NCI-H774 (cell line): ENCODE measurements at regions not wholly inside any gene's neighbourhood (a gene's known extent, or its start where the extent isn't known, plus 50 kb on each side); places are given as distances from the start of the nearest gene placed in this dataset.
"Not testable (repeated sequence)": the region's sequence is repeated elsewhere in the genome, so short reads cannot be mapped to it uniquely, and the experiment has no call there.

ENCODE experiments used
- DNase-seq: peaks from one replicate; lab custom pipeline; 2025; lab: John Stamatoyannopoulos, UW

DNA sequence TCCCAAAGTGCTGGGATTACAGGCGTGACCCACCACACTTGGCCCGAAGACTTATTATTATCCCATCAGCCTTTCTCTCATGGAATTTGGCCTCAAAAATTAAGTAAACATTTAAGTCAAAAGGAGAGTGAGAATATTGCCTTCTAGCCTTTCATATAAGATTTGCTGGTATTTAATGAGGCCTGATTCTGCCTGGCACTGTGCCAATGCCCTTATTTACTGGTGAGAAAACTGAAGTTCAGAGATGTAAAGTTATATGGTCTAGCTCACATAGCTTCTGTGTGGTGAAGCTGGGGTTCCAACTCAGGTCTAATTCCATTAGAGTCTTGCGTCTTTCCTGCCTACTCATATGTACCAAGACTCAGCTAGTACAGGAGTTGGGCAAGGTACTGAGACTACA lies 260.2 kb downstream of the SDHAF3 start:
- no peak for DNase-seq

DNA sequence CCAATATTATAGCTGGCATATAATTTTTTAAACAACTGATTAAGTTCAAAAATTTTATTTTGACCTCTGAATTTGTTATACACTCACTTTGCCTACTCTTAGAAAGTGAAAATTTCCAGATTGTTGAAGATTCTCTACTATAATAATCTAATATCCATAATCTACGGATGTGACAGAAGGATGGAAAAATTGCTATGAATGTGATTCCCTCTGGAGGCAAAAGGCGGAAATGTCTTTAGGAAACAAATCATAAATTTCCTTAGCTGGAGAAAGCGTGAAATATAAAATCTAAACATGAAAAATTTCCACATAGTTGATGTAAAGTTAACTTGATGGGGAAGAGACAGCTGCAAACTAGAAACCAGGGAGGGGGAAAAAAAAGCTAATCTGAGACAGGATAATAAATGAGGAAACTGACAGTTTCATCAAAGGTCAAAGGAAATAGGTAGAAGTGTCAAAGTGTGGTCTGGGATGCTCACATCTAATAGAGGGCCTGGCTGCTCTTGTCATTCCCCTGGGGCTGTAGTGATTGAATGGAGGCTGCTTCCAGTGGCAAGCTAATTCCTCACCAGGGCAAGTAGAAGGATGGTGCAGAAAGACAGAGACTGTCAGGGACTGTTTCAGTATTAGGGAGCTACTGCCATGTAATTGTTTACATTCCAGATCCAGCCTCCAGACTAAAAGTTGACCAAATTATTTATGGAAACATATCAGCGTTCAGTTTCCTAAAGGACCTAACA lies 264.5 kb downstream of the SDHAF3 start:
- no peak for DNase-seq

DNA sequence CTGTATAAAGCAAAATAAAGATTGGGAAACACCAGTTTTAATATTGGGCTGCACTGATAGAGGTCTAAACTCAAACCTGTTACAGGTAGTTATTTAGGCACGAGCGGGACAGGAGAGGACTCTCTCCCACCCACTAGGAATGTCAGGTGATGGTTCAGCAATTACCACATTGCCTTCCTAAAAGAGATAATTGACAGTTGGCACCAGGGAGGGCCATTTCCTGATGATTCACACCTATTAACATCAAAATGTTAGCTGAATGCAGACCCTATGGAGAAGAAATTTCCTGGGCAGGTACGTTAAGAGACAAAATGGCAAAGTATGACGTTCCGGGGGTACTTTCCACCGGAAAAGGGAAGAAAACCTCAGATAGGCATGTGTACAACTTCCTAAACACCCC lies 272.6 kb downstream of the SDHAF3 start:
- no peak for DNase-seq

DNA sequence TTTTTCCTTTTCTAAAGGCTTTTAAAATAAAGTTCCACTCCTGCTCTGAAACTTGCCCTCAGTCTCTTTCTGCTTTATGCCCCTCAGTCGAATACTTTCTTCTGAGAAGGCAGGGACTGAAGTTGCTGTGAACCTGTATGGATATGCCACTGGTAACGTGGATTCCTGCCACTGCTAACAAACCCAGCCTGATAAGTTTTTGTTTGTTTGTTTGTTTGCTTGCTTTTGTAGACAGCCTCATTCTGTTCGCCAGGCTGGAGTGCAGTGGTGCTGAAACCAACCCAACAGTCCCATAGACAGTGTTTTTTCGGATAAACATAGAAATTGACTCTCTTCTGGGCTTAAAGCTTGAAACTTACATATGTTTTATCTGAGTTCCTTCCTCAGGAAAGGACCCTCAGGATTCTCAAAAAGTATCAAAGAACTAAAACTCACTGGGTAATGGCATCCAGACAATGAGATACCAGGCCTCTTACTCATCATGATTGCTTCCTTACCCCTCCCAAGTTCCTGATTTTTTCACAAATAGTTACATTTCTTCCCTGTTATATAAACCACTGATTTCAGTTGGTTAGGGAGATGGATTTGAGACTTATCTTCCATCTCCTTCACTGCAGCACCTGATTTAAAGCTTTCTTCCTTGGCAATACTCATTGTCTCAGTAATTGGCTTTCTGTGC lies 273.6 kb downstream of the SDHAF3 start:
- no peak for DNase-seq

DNA sequence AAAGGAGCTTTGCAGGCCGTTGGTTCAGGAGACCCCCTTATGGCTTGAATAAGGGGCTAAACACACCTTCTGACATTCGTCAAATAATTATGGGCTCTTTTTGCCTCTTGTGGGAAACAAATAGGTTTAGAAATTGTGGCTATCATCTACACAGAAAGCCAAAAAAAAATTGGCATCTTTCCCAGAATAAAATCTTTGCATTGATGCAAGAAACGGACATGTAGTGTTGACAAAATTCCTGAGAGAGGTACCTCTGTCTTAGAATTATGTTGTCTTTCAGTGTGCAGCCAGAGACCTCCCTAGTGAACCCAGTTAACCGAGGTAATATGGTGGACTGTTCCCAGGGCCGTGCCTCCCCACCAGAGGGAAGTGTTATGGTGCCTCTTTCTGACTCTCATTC lies 283.9 kb downstream of the SDHAF3 start:
- DNase-seq: no peak

DNA sequence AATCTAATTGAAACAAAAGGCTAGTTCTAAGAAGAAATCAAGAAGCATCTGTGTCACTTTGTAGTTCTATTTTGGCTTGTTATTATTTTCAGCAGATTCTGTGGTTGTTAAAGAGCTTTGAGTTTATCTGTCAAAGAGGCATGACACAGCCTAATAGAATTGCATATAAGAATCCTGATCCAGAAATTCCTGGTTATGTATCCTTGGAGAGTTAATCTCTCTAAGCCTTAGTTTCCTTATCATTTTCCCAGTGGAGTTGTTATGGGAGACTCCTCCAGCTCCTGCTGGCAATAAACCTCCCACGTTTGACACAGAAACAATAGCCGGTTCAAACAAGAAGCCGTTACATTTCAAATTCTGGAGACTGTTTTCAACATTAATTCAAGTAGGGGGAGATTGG lies 288.3 kb downstream of the SDHAF3 start:
- DNase-seq: no peak

DNA sequence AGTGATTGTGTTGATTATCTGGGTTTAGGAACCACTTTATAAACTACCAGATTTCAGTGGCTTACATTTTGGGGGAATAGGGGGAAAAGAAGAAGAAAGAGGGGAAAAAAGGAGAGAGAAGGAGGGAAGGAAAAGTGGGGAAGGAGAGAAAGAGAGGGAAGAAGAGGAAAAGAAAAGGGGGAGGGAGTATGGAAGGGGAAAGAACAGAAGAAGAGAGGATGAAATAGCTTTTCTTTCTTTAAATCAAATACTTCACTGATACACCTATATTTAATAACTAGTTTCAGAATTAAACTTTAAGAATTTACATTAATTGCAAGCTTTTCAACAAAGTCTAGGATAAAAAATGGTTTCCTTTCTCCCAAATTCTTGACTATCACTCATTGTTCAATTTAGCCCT lies 289.6 kb downstream of the SDHAF3 start:
- no peak for DNase-seq

DNA sequence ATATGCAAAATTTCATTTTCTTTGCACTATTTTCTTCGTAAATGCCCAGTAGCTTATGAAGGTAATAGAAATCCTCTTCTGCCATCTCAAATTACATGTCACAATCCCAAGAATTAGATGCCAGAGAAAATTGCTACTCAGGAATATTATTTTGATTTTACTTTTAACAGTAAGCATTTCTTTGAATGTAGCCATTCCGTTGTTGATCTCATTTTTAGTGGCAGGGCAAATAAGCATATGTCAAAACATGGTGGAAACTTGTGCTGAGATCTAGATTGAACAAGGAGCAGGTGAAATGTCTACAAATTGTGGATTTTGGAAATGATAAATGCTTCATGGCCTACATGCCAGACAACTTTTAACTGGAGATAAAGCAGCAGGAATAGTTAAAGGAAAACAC lies 291.8 kb downstream of the SDHAF3 start:
- no peak for DNase-seq

DNA sequence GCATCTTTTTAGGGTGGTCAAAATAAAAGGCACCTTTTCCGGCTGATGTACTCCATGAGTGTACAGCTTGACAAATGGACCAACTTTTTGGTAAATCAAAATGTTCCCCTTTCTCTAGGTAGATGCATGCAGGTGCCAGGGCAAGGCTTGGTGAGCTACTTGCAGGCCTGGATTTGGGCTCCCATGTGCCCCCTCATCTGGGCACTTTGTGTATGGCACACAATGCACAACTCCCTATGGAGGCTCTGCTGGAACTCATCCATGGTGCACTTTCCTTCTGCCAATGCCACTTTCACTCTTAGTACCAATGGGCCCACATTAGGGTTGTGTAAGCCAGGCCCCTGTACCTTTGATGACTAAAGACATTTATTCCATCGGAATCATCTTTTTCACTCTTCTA lies 300.8 kb downstream of the SDHAF3 start:
- DNase-seq: no peak

DNA sequence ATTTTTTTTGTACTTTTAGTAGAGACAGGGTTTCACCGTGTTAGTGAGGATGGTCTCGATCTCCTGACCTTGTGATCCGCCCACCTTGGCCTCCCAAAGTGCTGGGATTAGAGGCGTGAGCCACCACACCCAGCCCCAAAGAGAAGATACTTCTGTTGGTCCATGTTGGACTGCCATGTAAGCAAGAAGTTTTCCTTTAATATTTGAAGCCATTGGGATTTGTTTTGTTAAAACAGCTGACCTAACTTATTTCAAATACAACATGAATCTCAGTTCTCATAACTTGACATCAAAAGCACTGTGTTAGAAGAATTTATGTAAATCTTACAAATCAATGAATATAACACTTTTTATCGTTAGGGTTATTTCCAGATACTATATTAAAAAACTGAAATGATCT lies 302.4 kb downstream of the SDHAF3 start:
- DNase-seq: no peak

DNA sequence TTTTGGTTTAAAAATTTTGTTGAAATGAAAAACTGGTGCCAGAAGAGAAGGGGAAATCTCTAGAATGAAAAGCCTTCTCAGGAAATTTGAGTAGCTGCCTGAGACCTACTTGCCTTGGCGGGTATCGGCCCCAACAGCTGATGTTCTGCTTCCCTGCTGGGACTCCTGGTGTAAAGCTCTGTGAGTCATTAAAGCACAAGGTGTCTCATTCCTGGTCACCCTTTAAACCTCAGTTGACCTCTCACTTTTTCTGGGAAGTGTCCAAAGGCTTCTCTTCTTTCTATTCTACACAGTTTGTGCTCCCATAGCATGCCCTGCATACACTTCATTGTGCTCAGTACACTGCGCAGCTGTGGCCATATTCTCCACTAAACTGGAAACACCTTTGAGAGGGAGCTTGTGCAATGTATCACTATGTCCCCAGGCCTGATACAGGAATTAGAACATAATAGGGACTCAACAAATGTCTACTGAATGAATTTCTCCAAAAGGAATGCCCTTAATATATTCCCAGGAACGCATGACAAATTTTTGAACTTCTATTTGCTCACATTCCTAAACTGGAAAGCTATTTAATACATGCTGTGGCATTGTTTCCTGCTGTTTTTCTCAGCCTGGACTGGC lies 303.9 kb downstream of the SDHAF3 start:
- DNase-seq: no peak

DNA sequence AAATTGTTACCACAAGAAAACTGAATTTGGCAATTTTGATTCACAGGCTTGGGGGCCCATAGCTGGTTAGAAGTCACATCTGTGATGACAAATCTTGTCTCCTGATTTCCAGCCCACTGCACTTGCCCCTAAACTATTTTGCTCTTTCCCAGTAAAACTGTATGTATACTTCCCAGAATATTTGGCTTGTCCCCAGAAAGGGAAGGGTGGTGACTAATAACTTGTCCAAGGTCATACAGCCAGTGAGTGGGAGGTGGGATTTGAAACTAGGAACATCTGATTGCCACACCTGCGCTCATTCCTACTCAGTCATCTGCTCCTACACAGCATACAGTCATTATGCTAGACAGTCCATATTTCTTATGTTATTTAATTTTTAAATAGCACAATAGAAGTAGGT lies 304.5 kb downstream of the SDHAF3 start:
- no peak for DNase-seq

DNA sequence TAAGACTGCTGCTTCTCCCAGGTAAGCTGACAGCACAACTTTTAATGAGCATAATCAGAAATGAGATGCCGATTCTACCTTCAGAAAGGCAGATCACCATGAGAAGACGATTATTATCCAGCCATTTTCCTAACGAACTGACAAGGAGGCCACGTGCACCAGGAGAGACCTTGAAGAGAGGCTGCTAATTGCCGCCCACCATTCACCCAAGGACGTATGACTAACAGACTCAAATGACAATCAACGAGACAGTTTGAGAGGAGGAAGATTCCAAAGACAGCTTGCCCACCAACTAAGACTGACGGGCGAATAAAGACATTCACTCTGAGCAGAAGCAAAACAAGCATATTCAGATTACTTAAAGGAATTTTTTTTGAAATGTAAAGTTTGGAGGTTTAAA lies 301.9 kb upstream of the TAC1 start:
- no peak for DNase-seq

DNA sequence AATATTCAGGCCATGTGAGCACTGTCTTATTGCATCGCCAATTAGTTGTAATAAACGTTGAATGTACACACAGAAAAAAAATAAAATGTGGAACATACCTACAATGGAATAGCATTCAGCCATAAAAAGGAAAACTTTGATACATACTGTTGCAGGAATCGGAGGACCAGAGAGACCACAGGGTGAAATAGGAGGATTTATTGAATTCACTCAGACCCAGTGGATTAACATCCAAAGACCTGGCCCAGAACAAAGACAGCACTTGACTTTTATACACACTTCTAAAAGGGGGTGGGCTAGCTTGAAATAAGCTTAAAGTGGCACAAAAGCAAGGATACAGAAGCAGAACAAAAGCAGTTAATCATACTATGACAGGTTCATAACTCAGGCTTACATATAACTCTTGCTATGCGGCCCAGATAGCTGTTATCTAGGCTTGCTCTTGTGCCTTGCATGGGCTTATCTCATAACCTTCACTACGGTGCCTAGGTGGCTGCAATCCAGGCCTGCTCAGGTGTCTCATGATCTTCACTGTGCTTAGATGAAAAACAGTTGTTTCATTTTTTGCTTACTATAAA lies 292.2 kb upstream of the TAC1 start:
- DNase-seq: no peak

DNA sequence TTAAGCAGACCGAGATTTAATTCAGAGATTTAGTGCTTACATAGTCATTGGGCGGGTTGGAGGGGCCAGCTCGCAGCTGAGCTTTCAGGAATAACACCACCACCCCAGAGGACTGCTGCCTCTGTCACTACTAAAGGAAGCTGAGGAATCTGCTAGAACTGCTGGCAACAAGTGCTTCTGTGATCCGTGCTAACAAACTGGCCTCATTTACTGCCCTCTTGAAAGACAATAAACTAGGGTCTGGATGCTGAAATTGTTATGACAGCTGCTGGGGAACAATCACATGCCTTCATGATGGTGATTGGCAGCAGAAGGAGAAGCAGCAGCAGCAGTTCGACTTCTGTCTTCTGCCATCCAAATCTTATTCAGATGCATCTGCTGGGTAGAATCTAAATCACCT lies 285.5 kb upstream of the TAC1 start:
- DNase-seq: peak; percentile 65

DNA sequence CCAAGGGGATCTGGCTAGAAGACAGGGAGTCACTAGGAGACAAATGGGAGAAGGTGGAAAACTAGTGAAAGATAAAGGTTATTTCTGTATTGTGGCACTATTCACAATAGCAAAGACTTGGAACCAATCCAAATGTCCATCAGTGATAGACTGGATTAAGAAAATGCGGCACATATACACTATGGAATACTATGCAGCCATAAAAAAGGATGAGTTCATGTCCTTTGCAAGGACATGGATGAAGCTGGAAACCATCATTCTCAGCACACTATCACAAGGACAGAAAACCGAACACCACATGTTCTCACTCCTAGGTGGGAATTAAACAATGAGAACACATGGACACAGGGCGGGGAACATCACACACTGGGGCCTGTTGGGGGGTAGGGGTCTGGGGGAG lies 282.4 kb upstream of the TAC1 start:
- DNase-seq: not testable (repeated sequence)

DNA sequence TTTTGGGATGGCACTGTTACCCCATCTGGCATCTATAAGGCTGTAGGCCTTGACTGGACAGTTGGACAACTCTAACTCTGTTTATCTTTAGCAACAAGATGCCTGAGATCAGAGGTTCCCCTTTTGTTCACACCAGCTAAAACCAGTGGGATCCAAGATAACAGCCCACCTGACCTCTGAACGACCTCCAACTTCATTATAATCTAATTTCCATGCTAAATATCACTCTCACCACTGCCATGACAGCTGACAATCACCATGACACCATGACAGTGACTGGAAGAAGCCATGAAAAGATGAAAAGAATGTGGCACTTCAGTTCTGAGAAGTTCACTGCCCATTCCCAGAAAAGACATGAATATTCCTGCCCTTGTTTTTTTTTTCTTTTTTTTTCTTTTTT lies 281.4 kb upstream of the TAC1 start:
- no peak for DNase-seq

DNA sequence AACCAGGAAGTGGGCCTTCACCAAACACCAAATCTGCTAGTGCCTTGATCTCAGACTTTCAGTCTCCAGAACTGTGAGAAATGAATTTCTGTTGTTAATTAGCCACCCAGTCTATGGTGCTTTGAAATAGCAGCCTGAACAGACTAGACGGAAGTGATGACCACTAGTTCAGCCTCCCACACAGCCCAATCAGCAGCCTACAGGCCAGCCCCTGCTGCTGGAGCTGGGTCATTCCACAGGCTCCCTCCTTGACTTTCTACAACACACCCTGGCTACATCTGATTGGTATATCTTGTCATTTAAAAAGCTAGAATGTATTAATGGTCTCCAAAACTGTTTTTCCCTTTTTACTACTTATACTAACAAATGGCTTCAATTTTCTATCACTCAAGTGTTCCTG lies 277.2 kb upstream of the TAC1 start:
- DNase-seq: no peak

DNA sequence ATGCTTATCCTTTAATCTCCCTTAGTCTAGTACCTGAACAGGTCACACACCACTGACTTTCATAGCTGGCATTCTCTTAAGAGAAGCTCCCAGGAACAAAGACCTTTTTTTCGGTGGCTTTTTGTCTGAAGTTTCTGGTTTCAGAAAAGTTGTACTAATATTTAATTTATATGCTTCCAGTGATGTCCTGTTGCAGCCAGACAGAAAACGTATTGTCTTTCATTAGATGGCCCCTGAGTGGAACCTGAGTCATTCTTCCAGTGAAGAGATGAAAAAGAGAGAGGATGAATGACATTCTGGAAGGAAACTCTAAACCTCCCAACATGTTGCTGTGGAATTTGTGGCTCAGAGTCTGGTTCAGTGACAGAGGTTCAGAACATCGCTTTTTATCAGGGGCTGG lies 274.8 kb upstream of the TAC1 start:
- no peak for DNase-seq

DNA sequence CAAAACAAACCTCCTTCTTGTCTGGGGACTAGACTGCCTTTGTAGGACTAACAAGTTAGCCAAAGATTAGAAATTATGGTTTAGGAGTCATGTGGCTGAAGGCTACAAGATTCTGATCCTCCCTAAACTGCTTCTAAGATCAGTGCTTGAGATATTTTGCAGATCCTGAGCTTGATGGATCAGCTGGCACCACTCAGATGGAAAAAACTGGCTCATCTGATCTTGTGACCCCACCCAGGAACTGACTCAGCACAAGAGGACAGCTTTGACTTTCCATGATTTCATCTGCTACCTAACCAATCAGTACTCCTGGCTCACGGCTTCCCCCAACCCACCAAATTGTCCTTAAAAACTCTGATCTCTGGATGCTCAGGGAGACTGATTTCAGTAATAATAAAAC lies 271.5 kb upstream of the TAC1 start:
- no peak for DNase-seq

DNA sequence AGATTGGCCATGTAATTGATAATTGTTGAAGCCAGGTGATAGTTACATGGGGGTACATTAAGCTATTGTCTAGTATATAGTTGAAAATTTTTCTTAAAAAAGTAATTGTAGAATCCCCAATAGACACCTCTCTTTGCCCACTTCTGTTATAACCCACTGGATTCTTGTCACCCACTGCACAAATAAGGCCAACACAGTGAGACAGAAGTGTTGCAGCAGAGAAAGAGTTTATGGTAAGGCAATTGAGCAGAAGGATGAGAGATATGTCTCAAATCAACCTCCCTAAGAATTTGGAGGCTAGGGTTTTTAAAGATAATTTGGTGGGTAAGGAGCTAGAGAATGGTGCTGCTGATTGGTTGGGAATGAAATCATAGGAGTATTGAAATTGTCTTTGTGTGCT lies 270.3 kb upstream of the TAC1 start:
- no peak for DNase-seq

DNA sequence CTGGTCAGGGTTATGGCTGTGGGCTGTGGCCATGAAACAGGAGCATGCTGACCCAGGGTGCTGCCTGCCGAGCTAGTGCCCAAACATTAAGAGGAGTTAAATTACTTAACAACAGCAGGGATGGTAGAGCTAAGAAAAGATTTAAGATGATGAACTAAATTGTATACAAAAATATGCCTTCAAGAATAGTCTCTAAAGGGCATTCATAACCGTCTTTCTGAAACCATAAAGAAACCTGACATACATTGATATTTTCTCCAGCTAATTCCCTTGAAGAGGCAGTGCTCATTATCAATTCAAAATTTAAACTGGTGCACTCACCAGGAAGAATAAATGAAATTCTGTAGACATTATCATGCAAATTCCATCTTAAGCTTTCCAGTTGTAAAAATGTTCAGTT lies 265.8 kb upstream of the TAC1 start:
- DNase-seq: no peak
